ENCODE measurements at regions not wholly inside any gene's neighbourhood (a gene's known extent, or its start where the extent isn't known, plus 50 kb on each side); places are given as distances from the start of the nearest gene placed in this dataset.

DNA sequence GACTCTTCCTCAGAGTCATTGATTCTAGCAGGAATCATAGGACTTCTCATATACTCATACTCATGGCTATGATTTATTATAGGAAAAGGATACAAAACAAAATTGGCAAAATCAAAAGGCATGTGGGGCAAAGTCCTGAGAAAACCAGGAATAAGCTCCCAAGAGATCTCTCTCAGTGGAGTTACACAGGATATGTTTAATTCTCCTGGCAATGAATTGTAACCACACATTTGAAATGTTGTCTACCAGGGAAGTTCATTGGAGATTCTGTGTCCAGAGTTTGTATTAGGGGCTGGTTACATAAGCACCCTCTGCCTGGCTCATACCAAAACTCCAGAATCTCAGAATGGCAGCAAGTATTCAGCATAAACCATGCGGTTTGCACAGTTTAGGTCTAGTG, 63.9 kb downstream of the ADAMTS1 start:
- no peak for TF ChIP-seq SUZ12 (IDR thresholded peaks at IDR 0.05)
- no peak for TF ChIP-seq FOXM1 (IDR thresholded peaks at IDR 0.05; ENCODE audit: borderline replicate concordance)
- no peak for TF ChIP-seq BHLHE40 (IDR thresholded peaks at IDR 0.05; ENCODE audit: borderline replicate concordance)
- TF ChIP-seq FOXK2 (IDR thresholded peaks at IDR 0.05): no peak
- TF ChIP-seq CTBP1 (IDR thresholded peaks at IDR 0.05; ENCODE audit: borderline replicate concordance): no peak
- no peak for TF ChIP-seq L3MBTL2 (conservative IDR thresholded peaks at IDR 0.05)
- TF ChIP-seq FOXA1 (IDR thresholded peaks at IDR 0.05): no peak
